Lung (tissue), 11 donors: ENCODE measurements at regions not wholly inside any gene's neighbourhood (a gene's known extent, or its start where the extent isn't known, plus 50 kb on each side); places are given as distances from the start of the nearest gene placed in this dataset.

ENCODE experiments used
- ATAC-seq: fragments of 200-7000 bp; cut with Tn5 transposase; one replicate; pipeline ENCODE4 v1.9.1; 2020; ENCODE audit warnings: moderate number of reproducible peaks; ENCODE audit not compliant: insufficient read depth, low FRiP score
- DNase-seq, 3 donors: peaks; one replicate each; pipeline ENCODE4 v3.0.0-alpha.2; 2013 to 2017
- H3K27ac ChIP-seq, 2 donors: one replicate each; pipeline ENCODE4 v1.5.1; 2013; ENCODE audit warnings: mild to moderate bottlenecking in 2 of 2, moderate library complexity in 2 of 2, control low read depth in 1 of 2, inconsistent platforms in 1 of 2, low read depth in 1 of 2, low read length in 1 of 2
- H3K27me3 ChIP-seq, 3 donors: one replicate each; pipeline ENCODE4 v1.5.1; 2013; ENCODE audit warnings: low read length in 2 of 3; ENCODE audit not compliant: control insufficient read depth in 3 of 3, insufficient read depth in 3 of 3
- H3K36me3 ChIP-seq, 4 donors: one replicate each; pipeline ENCODE4 v1.5.1; 2013; ENCODE audit warnings: low read length in 4 of 4, mild to moderate bottlenecking in 1 of 4, moderate library complexity in 1 of 4; ENCODE audit not compliant: control insufficient read depth in 4 of 4, insufficient read depth in 4 of 4
- H3K4me1 ChIP-seq, 5 donors: one replicate each; pipeline ENCODE4 v1.5.1; 2013; ENCODE audit warnings: low read length in 5 of 5, mild to moderate bottlenecking in 2 of 5, moderate library complexity in 1 of 5; ENCODE audit not compliant: control insufficient read depth in 5 of 5, insufficient read depth in 5 of 5
- H3K4me3 ChIP-seq: one replicate; pipeline ENCODE4 v1.5.1; 2013; ENCODE audit warnings: mild to moderate bottlenecking, control low read depth, moderate library complexity
- H3K9ac ChIP-seq, 2 donors: one replicate each; pipeline ENCODE4 v1.5.1; 2013; ENCODE audit warnings: low read length in 2 of 2, control low read depth in 1 of 2; ENCODE audit not compliant: insufficient read depth in 1 of 2
- H3K9me3 ChIP-seq, 4 donors: one replicate each; pipeline ENCODE4 v1.5.1; 2013; ENCODE audit warnings: low read length in 3 of 4, mild to moderate bottlenecking in 1 of 4, moderate library complexity in 1 of 4; ENCODE audit not compliant: control insufficient read depth in 4 of 4, insufficient read depth in 3 of 4
- CTCF ChIP-seq: IDR thresholded peaks from 2 replicates; pipeline ENCODE4 v1.5.1; 2012; ENCODE audit warnings: mild to moderate bottlenecking; ENCODE audit errors: control extremely low read depth, extremely low read depth
- WGBS, 2 donors: extraction: QIAGEN DNeasy Blood & Tissue Kit; methylation state at CpG; one replicate each; pipeline ENCODE4 v1.1.7; 2013; 5-methylcytosine and 5-hydroxymethylcytosine counted together
- donor health status: control.
- donor health status: control.
- donor health status: Bipolar disorder and iron deficiency.
- donor health status: healthy.
- donor health status: DM: yes; HTN: yes; CAD: no.

- Histone ChIP-seq H3K27me3 (peaks cover 0 to 5% (median 0%) of the 10 kb centered on the region in 3 donors), H3K27ac (no peak overlapping the region), H3K36me3 (no peaks in the 10 kb centered on the region), H3K9ac (no peak overlapping the region), H3K4me3 (no peak overlapping the region), H3K4me1 (no peaks in the 10 kb centered on the region), H3K9me3 (no peaks in the 10 kb centered on the region)
- ATAC-seq (no peak), DNase-seq (no peak)
- TF ChIP-seq CTCF: no peak
- 81 to 88% methylated on average over 4 of the region's 4 CpGs for WGBS, 2 donors
Observed at GRCh38 chr6:19013026-19013705, 626.0 kb downstream of the RNF144B start.

GRCh38 chr6:19024737-19025136, 637.6 kb downstream of the RNF144B start:
- no peak overlapping the region for H3K4me3 ChIP-seq
- no peaks in the 10 kb centered on the region for H3K9me3 ChIP-seq
- peak; percentile 29 for TF ChIP-seq CTCF
- no peaks in the 10 kb centered on the region for H3K27me3 ChIP-seq
- H3K27ac ChIP-seq: no peak overlapping the region
- H3K36me3 ChIP-seq: no peaks in the 10 kb centered on the region
- H3K9ac ChIP-seq: no peak overlapping the region
- WGBS, 2 donors: 25 to 27% methylated on average over 4 of the region's 4 CpGs
- no peak for ATAC-seq
- H3K4me1 ChIP-seq: peaks cover 0 to 2% (median 0%) of the 10 kb centered on the region in 5 donors
- DNase-seq: peak; percentile 37 to 74 (median 67)

GRCh38 chr6:19028201-19028600, 641.1 kb downstream of the RNF144B start:
- 75 to 76% methylated on average over 3 of the region's 3 CpGs for WGBS, 2 donors
- H3K27ac ChIP-seq: no peak overlapping the region
- no peaks in the 10 kb centered on the region for H3K36me3 ChIP-seq

More at GRCh38 chr6:19028201-19028600, 641.1 kb downstream of the RNF144B start:
- no peak overlapping the region for H3K4me3 ChIP-seq
- no peaks in the 10 kb centered on the region for H3K27me3 ChIP-seq
- no peak overlapping the region for H3K9ac ChIP-seq
- H3K4me1 ChIP-seq: peaks cover 2 to 13% (median 5%) of the 10 kb centered on the region in 5 donors
- TF ChIP-seq CTCF: no peak
- no peak for DNase-seq
- no peaks in the 10 kb centered on the region for H3K9me3 ChIP-seq
- no peak for ATAC-seq
